ENCODE measurements at regions not wholly inside any gene's neighbourhood (a gene's known extent, or its start where the extent isn't known, plus 50 kb on each side); places are given as distances from the start of the nearest gene placed in this dataset.

- no peak for DNase-seq
These were observed 787.3 kb downstream of the KCNT2 start for GRCh38 chr1:195820925-195821324.

- no peak for DNase-seq
These were observed 802.2 kb downstream of the KCNT2 start for GRCh38 chr1:195806060-195806459.

- peak; percentile 1 for DNase-seq
These were observed 803.7 kb downstream of the KCNT2 start for GRCh38 chr1:195804547-195804946.

GRCh38 chr1:195799016-195799415 is 809.2 kb downstream of the KCNT2 start:
- DNase-seq, result no peak

- DNase-seq, result no peak
These were observed 814.0 kb downstream of the KCNT2 start for GRCh38 chr1:195794225-195794624.

- no peak for DNase-seq
These were observed 816.4 kb downstream of the KCNT2 start for GRCh38 chr1:195791796-195792195.

- DNase-seq, result no peak
These were observed 817.6 kb downstream of the KCNT2 start for GRCh38 chr1:195790514-195791168.

- DNase-seq, result no peak
These were observed 818.9 kb downstream of the KCNT2 start for GRCh38 chr1:195789321-195789720.

GRCh38 chr1:195788721-195789120 is 819.5 kb downstream of the KCNT2 start:
- no peak for DNase-seq

- DNase-seq, result no peak
These were observed 822.4 kb downstream of the KCNT2 start for GRCh38 chr1:195785830-195786229.

- peak; percentile 26 for DNase-seq
These were observed 834.3 kb downstream of the KCNT2 start for GRCh38 chr1:195773931-195774330.

- DNase-seq, result peak; percentile 36
These were observed 838.8 kb downstream of the KCNT2 start for GRCh38 chr1:195769461-195769860.

GRCh38 chr1:195768936-195769335 is 839.3 kb downstream of the KCNT2 start:
- peak; percentile 20 for DNase-seq

- no peak for DNase-seq
These were observed 839.9 kb downstream of the KCNT2 start for GRCh38 chr1:195768377-195768776.

- DNase-seq, result peak; percentile 59
These were observed 841.5 kb downstream of the KCNT2 start for GRCh38 chr1:195766709-195767108.

GRCh38 chr1:195765099-195765498 is 843.1 kb downstream of the KCNT2 start:
- DNase-seq, result no peak

GRCh38 chr1:195763907-195764374 is 844.3 kb downstream of the KCNT2 start:
- peak; percentile 56 for DNase-seq

GRCh38 chr1:195763146-195763906 is 844.9 kb downstream of the KCNT2 start:
- DNase-seq, result no peak

GRCh38 chr1:195761104-195761503 is 847.1 kb downstream of the KCNT2 start:
- DNase-seq, result no peak

- DNase-seq, result no peak
These were observed 852.1 kb downstream of the KCNT2 start for GRCh38 chr1:195756109-195756508.

GRCh38 chr1:195754874-195755273 is 853.4 kb downstream of the KCNT2 start:
- DNase-seq, result no peak

GRCh38 chr1:195754303-195754702 is 853.9 kb downstream of the KCNT2 start:
- DNase-seq, result no peak

- DNase-seq, result no peak
These were observed 859.3 kb downstream of the KCNT2 start for GRCh38 chr1:195748969-195749368.

All from fibroblast of skin of back (primary cell).